WTC11 (cell line): ENCODE measurements at regions not wholly inside any gene's neighbourhood (a gene's known extent, or its start where the extent isn't known, plus 50 kb on each side); places are given as distances from the start of the nearest gene placed in this dataset.
"Not testable (repeated sequence)": the region's sequence is repeated elsewhere in the genome, so short reads cannot be mapped to it uniquely, and the experiment has no call there.

ENCODE experiments used
- CTCF ChIP-seq: fragments of 200-600 bp; IDR thresholded peaks from 2 replicates; pipeline ENCODE4 v1.8.0; 2022; ENCODE audit warnings: antibody characterized with exemption
- IRF2 ChIP-seq: sonication (generic); formaldehyde crosslinking; IDR thresholded peaks from 2 replicates; pipeline ENCODE4 v1.8.0; 2022; ENCODE audit warnings: low read depth, missing genetic modification reagents, borderline replicate concordance
- MAX ChIP-seq: sonication (generic); formaldehyde crosslinking; IDR thresholded peaks from 2 replicates; pipeline ENCODE4 v1.8.0; 2022; ENCODE audit warnings: mild to moderate bottlenecking, missing genetic modification reagents
- TP53 ChIP-seq: sonication (generic); formaldehyde crosslinking; IDR thresholded peaks from 2 replicates; pipeline ENCODE4 v1.8.1; 2023; ENCODE audit warnings: mild to moderate bottlenecking, missing genetic modification reagents
- USF2 ChIP-seq: sonication (generic); formaldehyde crosslinking; IDR thresholded peaks from 2 replicates; pipeline ENCODE4 v1.8.1; 2023; ENCODE audit warnings: mild to moderate bottlenecking, missing genetic modification reagents, moderate library complexity
- ZNF232 ChIP-seq: sonication (generic); formaldehyde crosslinking; IDR thresholded peaks from 2 replicates; pipeline ENCODE4 v1.8.0; 2022; ENCODE audit warnings: mild to moderate bottlenecking, missing genetic modification reagents

GRCh38 chr2:87417742-87418567, 329.9 kb upstream of the PLGLB2 start:
- not testable (repeated sequence) for TF ChIP-seq TP53 (CRISPR knock-in tag); MAX (CRISPR knock-in tag); IRF2 (CRISPR knock-in tag); USF2 (CRISPR knock-in tag); CTCF; ZNF232 (CRISPR knock-in tag)
